Endodermal cell (in vitro differentiated cells): ENCODE measurements at regions not wholly inside any gene's neighbourhood (a gene's known extent, or its start where the extent isn't known, plus 50 kb on each side); places are given as distances from the start of the nearest gene placed in this dataset.

ENCODE experiments used
- DNase-seq: peaks from one replicate; pipeline ENCODE4 v3.0.0-alpha.2; 2017
- H3K27ac ChIP-seq: 2 replicates; pipeline ENCODE4 v1.5.1; 2013; ENCODE audit warnings: mild to moderate bottlenecking, low read depth, low read length, moderate library complexity
- H3K27me3 ChIP-seq: 2 replicates; pipeline ENCODE4 v1.6.1; 2013; ENCODE audit warnings: mild to moderate bottlenecking, low read length, moderate library complexity; ENCODE audit not compliant: insufficient read depth, control insufficient read depth, poor library complexity, severe bottlenecking
- H3K36me3 ChIP-seq: 2 replicates; pipeline ENCODE4 v1.7.0; 2013; ENCODE audit warnings: mild to moderate bottlenecking, low read length, moderate library complexity; ENCODE audit not compliant: control insufficient read depth, insufficient read depth
- H3K4me1 ChIP-seq: one replicate; pipeline ENCODE4 v1.7.0; 2013; ENCODE audit warnings: low read length; ENCODE audit not compliant: control insufficient read depth, insufficient read depth
- H3K4me3 ChIP-seq: 2 replicates; pipeline ENCODE4 v1.5.1; 2013; ENCODE audit warnings: mild to moderate bottlenecking, low read length, moderate library complexity
- H3K9ac ChIP-seq: 2 replicates; pipeline ENCODE4 v1.6.1; 2013; ENCODE audit warnings: mild to moderate bottlenecking, low read length, moderate library complexity; ENCODE audit not compliant: poor library complexity, severe bottlenecking; ENCODE audit errors: extremely low read depth
- H3K9me3 ChIP-seq: 2 replicates; pipeline ENCODE4 v1.6.1; 2013; ENCODE audit warnings: mild to moderate bottlenecking, low read length, moderate library complexity; ENCODE audit not compliant: control insufficient read depth
- H3K27ac Mint-ChIP-seq: 2 replicates; pipeline ENCODE4 v1.8.0; 2020; ENCODE audit warnings: mixed read lengths
- H3K27me3 Mint-ChIP-seq: 2 replicates; pipeline ENCODE4 v1.8.0; 2021; ENCODE audit warnings: mild to moderate bottlenecking, mixed read lengths; ENCODE audit not compliant: insufficient read depth
- H3K36me3 Mint-ChIP-seq: 2 replicates; pipeline ENCODE4 v1.8.0; 2020; ENCODE audit warnings: low read depth, mixed read lengths
- H3K4me1 Mint-ChIP-seq: 2 replicates; pipeline ENCODE4 v1.8.0; 2020; ENCODE audit warnings: mixed read lengths
- H3K4me3 Mint-ChIP-seq: 2 replicates; pipeline ENCODE4 v1.8.0; 2020; ENCODE audit warnings: mild to moderate bottlenecking, moderate library complexity, mixed read lengths
- H3K9me3 Mint-ChIP-seq: 2 replicates; pipeline ENCODE4 v1.8.0; 2020; ENCODE audit warnings: mild to moderate bottlenecking, mixed read lengths
- CTCF ChIP-seq: fragments of 200-600 bp; sonication (generic); conservative IDR thresholded peaks from 2 replicates; pipeline ENCODE4 v1.5.0; 2021; ENCODE audit warnings: antibody characterized with exemption, mild to moderate bottlenecking
- WGBS, 2 experiments: methylation state at CpG; one replicate each; pipeline versions ENCODE4 v1.1.5 to v1.1.7; 2013; ENCODE audit warnings: missing lambda C conversion rate in 2 of 2, mixed read lengths in 1 of 2; ENCODE audit not compliant: insufficient coverage in 1 of 2, insufficient read length in 1 of 2; 5-methylcytosine and 5-hydroxymethylcytosine counted together

GRCh38 chr3:124200407-124200806, 208.5 kb upstream of the ROPN1 start:
- no peaks in the 10 kb centered on the region for H3K27me3 ChIP-seq
- Mint-ChIP-seq H3K36me3 (no peaks in the 10 kb centered on the region), H3K27me3 (no peaks in the 10 kb centered on the region), H3K9me3 (no peaks in the 10 kb centered on the region), H3K4me1 (peaks cover 30% of the 10 kb centered on the region), H3K4me3 (no peak overlapping the region), H3K27ac (no peak overlapping the region)
- H3K9ac ChIP-seq: no peak overlapping the region
- no peak overlapping the region for H3K4me3 ChIP-seq
- H3K4me1 ChIP-seq: peaks cover 17% of the 10 kb centered on the region
- no peak for TF ChIP-seq CTCF
- DNase-seq: no peak
- H3K36me3 ChIP-seq: no peaks in the 10 kb centered on the region
- 58 to 80% methylated on average over 2 of the region's 2 CpGs for WGBS, 2 experiments
- peak overlapping the region; percentile 19 for H3K27ac ChIP-seq
- no peaks in the 10 kb centered on the region for H3K9me3 ChIP-seq

DNA sequence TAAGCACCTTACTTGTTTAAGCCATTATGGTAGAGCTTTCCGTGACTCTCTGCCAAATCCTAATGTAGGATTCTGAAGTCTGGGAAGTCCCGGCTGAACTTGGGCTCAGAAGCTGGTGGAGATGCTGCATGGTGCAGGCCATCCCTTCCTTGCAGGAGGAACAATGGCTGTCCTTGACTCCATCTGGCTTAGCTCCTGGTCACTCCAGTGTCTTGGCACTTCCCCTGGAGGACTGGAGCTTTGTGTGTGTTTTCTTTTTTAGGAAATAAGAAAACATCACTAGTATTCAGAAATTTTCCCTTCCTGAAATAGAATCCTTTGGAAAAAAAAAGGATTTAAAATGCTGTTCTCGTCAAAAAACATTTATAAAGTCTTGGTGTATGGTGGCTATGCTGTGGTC, 209.3 kb upstream of the ROPN1 start:
- peaks cover 17% of the 10 kb centered on the region for H3K4me1 ChIP-seq
- Mint-ChIP-seq H3K4me3 (no peak overlapping the region), H3K27me3 (no peaks in the 10 kb centered on the region), H3K27ac (no peak overlapping the region), H3K4me1 (peaks cover 28% of the 10 kb centered on the region), H3K9me3 (no peaks in the 10 kb centered on the region), H3K36me3 (no peaks in the 10 kb centered on the region)
- H3K9ac ChIP-seq: no peak overlapping the region
- 96 to 100% methylated on average over 3 of the region's 3 CpGs for WGBS, 2 experiments
- DNase-seq: no peak
- no peak overlapping the region for H3K4me3 ChIP-seq
- no peak for TF ChIP-seq CTCF
- H3K9me3 ChIP-seq: no peaks in the 10 kb centered on the region
- no peaks in the 10 kb centered on the region for H3K36me3 ChIP-seq
- no peak overlapping the region for H3K27ac ChIP-seq
- no peaks in the 10 kb centered on the region for H3K27me3 ChIP-seq

GRCh38 chr3:124201786-124202185, 209.9 kb upstream of the ROPN1 start:
- peaks cover 17% of the 10 kb centered on the region for H3K4me1 ChIP-seq
- no peak overlapping the region for H3K27ac Mint-ChIP-seq
- H3K4me1 Mint-ChIP-seq: peaks cover 28% of the 10 kb centered on the region
- H3K4me3 ChIP-seq: no peak overlapping the region
- 81% methylated on average over 2 of the region's 2 CpGs; no CpG with 5 or more reads in 1 of the 2 experiments for WGBS, 2 experiments
- no peak for DNase-seq
- H3K9ac ChIP-seq: no peak overlapping the region
- H3K4me3 Mint-ChIP-seq: no peak overlapping the region
- H3K27ac ChIP-seq: no peak overlapping the region
- H3K27me3 Mint-ChIP-seq: no peaks in the 10 kb centered on the region
- no peaks in the 10 kb centered on the region for H3K36me3 Mint-ChIP-seq
- no peak for TF ChIP-seq CTCF
- H3K27me3 ChIP-seq: no peaks in the 10 kb centered on the region
- H3K9me3 Mint-ChIP-seq: no peaks in the 10 kb centered on the region
- H3K36me3 ChIP-seq: no peaks in the 10 kb centered on the region
- no peaks in the 10 kb centered on the region for H3K9me3 ChIP-seq
